HEK293 (cell line): ENCODE measurements at regions not wholly inside any gene's neighbourhood (a gene's known extent, or its start where the extent isn't known, plus 50 kb on each side); places are given as distances from the start of the nearest gene placed in this dataset.

Experiments used
- INSM2 ChIP-seq: fragments of 450-650 bp; formaldehyde crosslinking; IDR thresholded peaks from 2 replicates; pipeline ENCODE4 v1.5.1; 2016; ENCODE audit warnings: missing biosample characterization, missing genetic modification characterization
- KLF17 ChIP-seq: fragments of 450-650 bp; formaldehyde crosslinking; IDR thresholded peaks from 2 replicates; pipeline ENCODE4 v1.5.1; 2016; ENCODE audit warnings: missing biosample characterization, missing genetic modification characterization
- KLF9 ChIP-seq: fragments of 450-650 bp; formaldehyde crosslinking; IDR thresholded peaks from 2 replicates; pipeline ENCODE4 v1.5.1; 2016; ENCODE audit warnings: missing biosample characterization, missing genetic modification characterization, low read depth
- REST ChIP-seq: fragments of 450-650 bp; formaldehyde crosslinking; IDR thresholded peaks from 2 replicates; pipeline ENCODE4 v1.5.1; 2016; ENCODE audit warnings: missing biosample characterization, missing genetic modification characterization
- SALL2 ChIP-seq: fragments of 450-650 bp; formaldehyde crosslinking; IDR thresholded peaks from 2 replicates; pipeline ENCODE4 v1.5.0; 2017; ENCODE audit warnings: missing biosample characterization, mild to moderate bottlenecking, missing genetic modification characterization, borderline replicate concordance
- ZBTB7A ChIP-seq: fragments of 450-650 bp; formaldehyde crosslinking; IDR thresholded peaks from 2 replicates; pipeline ENCODE4 v1.5.1; 2016; ENCODE audit warnings: low read depth, missing biosample characterization, missing genetic modification characterization
- ZNF146 ChIP-seq: fragments of 450-650 bp; formaldehyde crosslinking; IDR thresholded peaks from 2 replicates; pipeline ENCODE4 v1.5.1; 2016; ENCODE audit warnings: missing biosample characterization, missing genetic modification characterization
- ZNF24 ChIP-seq: fragments of 450-650 bp; formaldehyde crosslinking; IDR thresholded peaks from 2 replicates; pipeline ENCODE4 v1.5.1; 2016; ENCODE audit warnings: missing biosample characterization, missing genetic modification characterization
- ZNF248 ChIP-seq: fragments of 450-650 bp; formaldehyde crosslinking; IDR thresholded peaks from 2 replicates; pipeline ENCODE4 v1.5.1; 2017; ENCODE audit warnings: missing biosample characterization, missing genetic modification characterization
- ZNF274 ChIP-seq, 2 experiments: fragments of 200-500 bp in 1 of 2; fragments of 450-650 bp in 1 of 2; sonication (Bioruptor generic) in 1 of 2; formaldehyde crosslinking in 1 of 2; IDR thresholded peaks; 2 replicates each; pipeline versions ENCODE4 v1.5.1 to v1.6.1; 2014 to 2016; ENCODE audit warnings: borderline replicate concordance in 1 of 2, inconsistent platforms in 1 of 2, low read length in 1 of 2, missing biosample characterization in 1 of 2, missing genetic modification characterization in 1 of 2
- ZNF639 ChIP-seq: fragments of 450-650 bp; formaldehyde crosslinking; IDR thresholded peaks from 2 replicates; pipeline ENCODE4 v1.5.1; 2016; ENCODE audit warnings: missing biosample characterization, missing genetic modification characterization
- ZNF768 ChIP-seq: fragments of 450-650 bp; formaldehyde crosslinking; IDR thresholded peaks from 2 replicates; pipeline ENCODE4 v1.5.1; 2018; ENCODE audit warnings: missing biosample characterization, mild to moderate bottlenecking, missing genetic modification characterization
- ZSCAN4 ChIP-seq: fragments of 450-650 bp; formaldehyde crosslinking; IDR thresholded peaks from 2 replicates; pipeline ENCODE4 v1.5.1; 2017; ENCODE audit warnings: missing biosample characterization, missing genetic modification characterization
- TF ChIP-seq, protein P1 (sequence below): fragments of 450-650 bp; formaldehyde crosslinking; IDR thresholded peaks from 2 replicates; pipeline ENCODE4 v1.5.1; 2016; ENCODE audit warnings: missing biosample characterization, missing genetic modification characterization

DNA sequence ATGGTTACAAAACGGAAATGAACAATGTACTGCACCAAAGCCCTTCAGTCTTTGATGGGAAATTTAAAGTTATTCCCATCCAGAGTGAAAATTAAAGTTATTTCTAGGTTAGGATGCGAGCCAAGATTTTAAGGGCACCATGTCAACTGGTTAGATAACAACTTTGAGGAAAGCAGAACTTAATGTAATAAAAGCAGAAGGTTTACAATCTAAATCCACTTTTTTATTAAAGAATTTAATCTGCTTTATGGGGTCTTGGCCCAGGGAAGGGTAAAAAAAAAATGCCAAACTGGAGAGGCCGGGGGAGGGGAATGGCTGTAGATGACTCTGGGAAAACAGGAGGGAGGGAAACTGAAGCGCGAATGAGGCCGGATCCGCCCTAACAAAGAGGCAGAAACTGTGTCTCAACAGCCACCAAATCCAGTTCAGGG, 108.2 kb upstream of the ATF7IP start:
- TF ChIP-seq, protein P1, sequence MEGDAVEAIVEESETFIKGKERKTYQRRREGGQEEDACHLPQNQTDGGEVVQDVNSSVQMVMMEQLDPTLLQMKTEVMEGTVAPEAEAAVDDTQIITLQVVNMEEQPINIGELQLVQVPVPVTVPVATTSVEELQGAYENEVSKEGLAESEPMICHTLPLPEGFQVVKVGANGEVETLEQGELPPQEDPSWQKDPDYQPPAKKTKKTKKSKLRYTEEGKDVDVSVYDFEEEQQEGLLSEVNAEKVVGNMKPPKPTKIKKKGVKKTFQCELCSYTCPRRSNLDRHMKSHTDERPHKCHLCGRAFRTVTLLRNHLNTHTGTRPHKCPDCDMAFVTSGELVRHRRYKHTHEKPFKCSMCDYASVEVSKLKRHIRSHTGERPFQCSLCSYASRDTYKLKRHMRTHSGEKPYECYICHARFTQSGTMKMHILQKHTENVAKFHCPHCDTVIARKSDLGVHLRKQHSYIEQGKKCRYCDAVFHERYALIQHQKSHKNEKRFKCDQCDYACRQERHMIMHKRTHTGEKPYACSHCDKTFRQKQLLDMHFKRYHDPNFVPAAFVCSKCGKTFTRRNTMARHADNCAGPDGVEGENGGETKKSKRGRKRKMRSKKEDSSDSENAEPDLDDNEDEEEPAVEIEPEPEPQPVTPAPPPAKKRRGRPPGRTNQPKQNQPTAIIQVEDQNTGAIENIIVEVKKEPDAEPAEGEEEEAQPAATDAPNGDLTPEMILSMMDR (tag by site-specific recombination), result no peak
- no peak for TF ChIP-seq ZSCAN4 (tag by site-specific recombination)
- no peak for TF ChIP-seq ZNF248 (tag by site-specific recombination)
- no peak for TF ChIP-seq ZNF768
- TF ChIP-seq REST, result no peak
- no peak for TF ChIP-seq ZBTB7A (tag by site-specific recombination)
- no peak for TF ChIP-seq ZNF639
- TF ChIP-seq KLF17 (tag by site-specific recombination), result no peak
- TF ChIP-seq SALL2 (tag by site-specific recombination), result no peak
- TF ChIP-seq ZNF146 (tag by site-specific recombination), result no peak
- no peak for TF ChIP-seq ZNF24 (tag by site-specific recombination)
- no peak for TF ChIP-seq ZNF274 (IDR thresholded peaks at IDR 0.05; ENCODE audit: low read length)
- no peak for TF ChIP-seq ZNF274 (tag by site-specific recombination; IDR thresholded peaks at IDR 0.05; ENCODE audit: borderline replicate concordance)
- TF ChIP-seq INSM2, result no peak
- TF ChIP-seq KLF9 (tag by site-specific recombination), result no peak
